ENCODE measurements at regions not wholly inside any gene's neighbourhood (a gene's known extent, or its start where the extent isn't known, plus 50 kb on each side); places are given as distances from the start of the nearest gene placed in this dataset.
A peak's percentile ranks its signal among the peaks of the same experiment; 100 is the strongest.

- no peak overlapping the region for H3K27ac ChIP-seq
- no peaks in the 10 kb centered on the region for H3K27me3 ChIP-seq
- TF ChIP-seq CTCF (IDR thresholded peaks at IDR 0.05) (no peak), EP300 (IDR thresholded peaks at IDR 0.05) (no peak), POLR2A (IDR thresholded peaks at IDR 0.05) (no peak), POLR2AphosphoS5 (IDR thresholded peaks at IDR 0.05) (no peak)
- 83 to 98% (median 89%) methylated on average over 1 of the region's 1 CpG for WGBS, 5 donors
- no peak for DNase-seq
- H3K4me1 ChIP-seq: peaks cover 4 to 7% (median 6%) of the 10 kb centered on the region in 4 donors
- intact Hi-C loops (cut with DNase I; ENCODE audit: low total_unique reads): no loop called here
- H3K36me3 ChIP-seq: no peaks in the 10 kb centered on the region
- H3K9me3 ChIP-seq: no peaks in the 10 kb centered on the region
- H3K4me3 ChIP-seq: no peak overlapping the region
Observed at GRCh38 chr3:20327889-20328288, 141.9 kb upstream of the SGO1 start.

GRCh38 chr3:20326541-20326940 lies 140.5 kb upstream of the SGO1 start:
- intact Hi-C loops (cut with DNase I; ENCODE audit: low total_unique reads): no loop called here
- DNase-seq: no peak
- no peak overlapping the region for H3K4me3 ChIP-seq
- H3K27ac ChIP-seq: peak overlapping the region in 2 of 5 donors; percentile 61 to 69
- H3K4me1 ChIP-seq: peaks cover 4 to 8% (median 6%) of the 10 kb centered on the region in 4 donors
- H3K9me3 ChIP-seq: no peaks in the 10 kb centered on the region
- WGBS, 5 donors: 61 to 89% (median 74%) methylated on average over 1 of the region's 1 CpG
- TF ChIP-seq POLR2AphosphoS5 (IDR thresholded peaks at IDR 0.05) (no peak), POLR2A (IDR thresholded peaks at IDR 0.05) (no peak), CTCF (IDR thresholded peaks at IDR 0.05) (no peak), EP300 (IDR thresholded peaks at IDR 0.05) (no peak)
- H3K36me3 ChIP-seq: no peaks in the 10 kb centered on the region
- no peaks in the 10 kb centered on the region for H3K27me3 ChIP-seq

- no peak for DNase-seq
- Histone ChIP-seq H3K27ac (peak overlapping the region in 4 of 5 donors; percentile 61 to 79 (median 69)), H3K4me1 (peaks cover 4 to 16% (median 11%) of the 10 kb centered on the region in 4 donors), H3K27me3 (no peaks in the 10 kb centered on the region), H3K4me3 (no peak overlapping the region), H3K36me3 (no peaks in the 10 kb centered on the region), H3K9me3 (no peaks in the 10 kb centered on the region)
- TF ChIP-seq POLR2AphosphoS5 (IDR thresholded peaks at IDR 0.05) (no peak), EP300 (IDR thresholded peaks at IDR 0.05) (no peak), CTCF (IDR thresholded peaks at IDR 0.05) (no peak), POLR2A (IDR thresholded peaks at IDR 0.05) (no peak)
- intact Hi-C loops (cut with DNase I; ENCODE audit: low total_unique reads): no loop called here
- WGBS, 5 donors: 91 to 100% (median 94%) methylated on average over 1 of the region's 1 CpG
Observed at GRCh38 chr3:20325563-20325962, 139.6 kb upstream of the SGO1 start.

- Histone ChIP-seq H3K27ac (peak overlapping the region; percentile 61 to 79 (median 69)), H3K9me3 (no peaks in the 10 kb centered on the region), H3K4me3 (no peak overlapping the region), H3K27me3 (no peaks in the 10 kb centered on the region), H3K4me1 (peaks cover 4 to 23% (median 14%) of the 10 kb centered on the region in 4 donors), H3K36me3 (no peaks in the 10 kb centered on the region)
- WGBS, 5 donors: 24 to 38% (median 27%) methylated on average over 1 of the region's 1 CpG
- TF ChIP-seq EP300 (IDR thresholded peaks at IDR 0.05) (no peak), CTCF (IDR thresholded peaks at IDR 0.05) (no peak), POLR2AphosphoS5 (IDR thresholded peaks at IDR 0.05) (no peak), POLR2A (IDR thresholded peaks at IDR 0.05) (no peak)
- intact Hi-C loops (cut with DNase I; ENCODE audit: low total_unique reads): no loop called here
- peak in 1 of 2 donors; percentile 11 for DNase-seq
Observed at GRCh38 chr3:20324664-20325478, 138.9 kb upstream of the SGO1 start.
